ENCODE measurements at regions not wholly inside any gene's neighbourhood (a gene's known extent, or its start where the extent isn't known, plus 50 kb on each side); places are given as distances from the start of the nearest gene placed in this dataset.

DNA sequence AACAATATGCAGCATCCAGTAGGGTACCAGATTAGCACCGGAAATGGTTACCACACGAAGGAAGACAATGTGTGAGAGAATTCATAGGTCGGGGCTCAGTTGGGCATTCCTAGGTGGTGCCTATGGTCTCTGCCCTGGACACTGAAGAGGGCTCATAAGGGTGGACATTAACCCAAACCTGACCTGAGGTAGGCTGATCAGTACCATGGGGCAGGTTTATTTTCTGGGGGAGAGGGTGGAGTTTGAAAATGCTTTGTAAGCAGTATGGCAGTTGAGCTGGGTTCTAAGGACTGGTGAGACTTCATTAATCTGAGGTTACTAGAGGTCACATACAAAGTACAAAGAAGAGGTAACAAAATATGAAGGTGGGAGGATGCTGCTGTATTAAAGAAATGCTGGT, 68.4 kb downstream of the RPL22L1 start:
- TF ChIP-seq, protein P1, sequence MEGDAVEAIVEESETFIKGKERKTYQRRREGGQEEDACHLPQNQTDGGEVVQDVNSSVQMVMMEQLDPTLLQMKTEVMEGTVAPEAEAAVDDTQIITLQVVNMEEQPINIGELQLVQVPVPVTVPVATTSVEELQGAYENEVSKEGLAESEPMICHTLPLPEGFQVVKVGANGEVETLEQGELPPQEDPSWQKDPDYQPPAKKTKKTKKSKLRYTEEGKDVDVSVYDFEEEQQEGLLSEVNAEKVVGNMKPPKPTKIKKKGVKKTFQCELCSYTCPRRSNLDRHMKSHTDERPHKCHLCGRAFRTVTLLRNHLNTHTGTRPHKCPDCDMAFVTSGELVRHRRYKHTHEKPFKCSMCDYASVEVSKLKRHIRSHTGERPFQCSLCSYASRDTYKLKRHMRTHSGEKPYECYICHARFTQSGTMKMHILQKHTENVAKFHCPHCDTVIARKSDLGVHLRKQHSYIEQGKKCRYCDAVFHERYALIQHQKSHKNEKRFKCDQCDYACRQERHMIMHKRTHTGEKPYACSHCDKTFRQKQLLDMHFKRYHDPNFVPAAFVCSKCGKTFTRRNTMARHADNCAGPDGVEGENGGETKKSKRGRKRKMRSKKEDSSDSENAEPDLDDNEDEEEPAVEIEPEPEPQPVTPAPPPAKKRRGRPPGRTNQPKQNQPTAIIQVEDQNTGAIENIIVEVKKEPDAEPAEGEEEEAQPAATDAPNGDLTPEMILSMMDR (IDR thresholded peaks at IDR 0.05; ENCODE audit: borderline replicate concordance, extremely low read depth, low read length, poor library complexity, severe bottlenecking), result no peak
- TF ChIP-seq EZH2 (IDR thresholded peaks at IDR 0.05; ENCODE audit: borderline replicate concordance, low read depth, low read length, severe bottlenecking), result no peak

Measured in DND-41 (cell line).